ENCODE measurements at regions not wholly inside any gene's neighbourhood (a gene's known extent, or its start where the extent isn't known, plus 50 kb on each side); places are given as distances from the start of the nearest gene placed in this dataset.

DNA sequence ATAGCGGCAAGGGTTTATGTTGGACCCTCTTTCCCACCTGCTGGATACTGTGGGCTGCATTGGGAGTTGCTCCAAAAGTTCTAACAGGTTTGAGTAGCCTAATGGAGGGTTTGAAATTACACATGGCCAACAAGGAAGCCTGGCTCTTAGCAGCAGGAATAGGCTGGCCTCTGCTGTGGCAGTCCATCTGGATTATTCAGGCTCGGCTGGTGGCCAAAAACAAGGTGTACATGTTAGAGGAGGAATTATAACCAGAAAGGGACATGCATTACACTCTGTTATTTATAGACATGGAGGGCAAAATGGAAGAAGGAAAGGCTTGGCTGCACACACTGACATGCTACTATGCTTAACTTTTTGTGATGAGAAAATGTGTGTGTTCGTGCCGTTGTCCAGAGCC, 61.1 kb upstream of the NRXN1 start:
- TF ChIP-seq EZH2phosphoT487 (IDR thresholded peaks at IDR 0.05; ENCODE audit: insufficient read depth, low read depth) (no peak), EZH2 (IDR thresholded peaks at IDR 0.05; ENCODE audit: insufficient read depth, poor library complexity, severe bottlenecking) (no peak)

Data from GM23248 (cell line).